Karpas-422 (cell line): ENCODE measurements at regions not wholly inside any gene's neighbourhood (a gene's known extent, or its start where the extent isn't known, plus 50 kb on each side); places are given as distances from the start of the nearest gene placed in this dataset.

Source experiments
- DNase-seq: peaks from one replicate; pipeline ENCODE4 v3.0.0-alpha.2; 2015
- H2AFZ ChIP-seq: fragments of 200-600 bp; sonication (generic); 2 replicates; pipeline ENCODE4 v1.6.1; 2014; ENCODE audit warnings: antibody characterized with exemption, low read length, mixed read lengths
- H3K27ac ChIP-seq: fragments of 200-600 bp; sonication (generic); 2 replicates; pipeline ENCODE4 v1.5.1; 2014; ENCODE audit warnings: mild to moderate bottlenecking, low read length, moderate library complexity
- H3K27me3 ChIP-seq: fragments of 200-600 bp; sonication (generic); 2 replicates; pipeline ENCODE4 v1.6.1; 2014; ENCODE audit warnings: low read length, mixed read lengths
- H3K36me3 ChIP-seq: fragments of 200-600 bp; sonication (generic); 2 replicates; pipeline ENCODE4 v1.6.1; 2014; ENCODE audit warnings: low read length, mixed read lengths; ENCODE audit not compliant: insufficient read depth
- H3K4me1 ChIP-seq: fragments of 200-600 bp; sonication (generic); 2 replicates; pipeline ENCODE4 v1.6.1; 2014; ENCODE audit warnings: mild to moderate bottlenecking, low read length, mixed read lengths
- H3K4me2 ChIP-seq: fragments of 200-600 bp; sonication (generic); 2 replicates; pipeline ENCODE4 v1.6.1; 2014; ENCODE audit warnings: low read length, low read depth, mild to moderate bottlenecking; ENCODE audit not compliant: poor library complexity, severe bottlenecking
- H3K4me3 ChIP-seq: fragments of 200-600 bp; sonication (generic); 2 replicates; pipeline ENCODE4 v1.5.1; 2014; ENCODE audit warnings: mild to moderate bottlenecking, antibody characterized with exemption, low read length, mixed read lengths
- H3K79me2 ChIP-seq: fragments of 200-600 bp; sonication (generic); 2 replicates; pipeline ENCODE4 v1.6.1; 2014; ENCODE audit warnings: mild to moderate bottlenecking, low read length, mixed read lengths
- H3K9ac ChIP-seq: fragments of 200-600 bp; sonication (generic); 2 replicates; pipeline ENCODE4 v1.6.0; 2014; ENCODE audit warnings: low read length
- H3K9me2 ChIP-seq: fragments of 200-600 bp; sonication (generic), shearing (Covaris generic); replicated peaks from 2 replicates; pipeline ENCODE4 v1.6.0; 2014; ENCODE audit warnings: mild to moderate bottlenecking, low read length, moderate library complexity; ENCODE audit not compliant: insufficient read depth
- H3K9me3 ChIP-seq: fragments of 300-700, 200-600 bp; sonication (generic); 2 replicates; pipeline ENCODE4 v1.6.1; 2014; ENCODE audit warnings: low read length, mixed read lengths
- H4K20me1 ChIP-seq: fragments of 200-600 bp; sonication (generic); 2 replicates; pipeline ENCODE4 v1.6.1; 2014; ENCODE audit warnings: mild to moderate bottlenecking, antibody characterized with exemption, low read length, low read depth; ENCODE audit not compliant: insufficient read depth

DNA sequence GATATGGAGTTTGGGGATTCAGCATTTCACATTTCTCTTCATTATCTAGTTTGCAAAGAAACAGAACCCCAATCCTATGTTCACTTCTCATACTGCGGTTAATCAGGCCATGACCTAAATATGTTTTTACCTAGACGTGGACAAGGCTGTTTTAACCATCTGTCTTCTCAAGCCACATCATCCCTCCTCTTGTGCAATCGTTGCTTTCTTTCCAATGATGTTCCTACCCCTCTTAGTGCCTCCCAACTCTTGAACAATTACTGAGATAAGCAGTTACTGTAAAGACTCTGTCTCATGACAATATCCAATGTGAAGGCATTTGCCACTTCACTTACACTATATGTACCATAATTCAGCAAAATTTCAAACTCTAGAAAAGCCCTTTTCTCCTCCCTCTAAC lies 406.2 kb downstream of the LIG4 start:
- Histone ChIP-seq H3K9me2 (no peaks in the 10 kb centered on the region), H3K4me2 (no peak overlapping the region), H2AFZ (no peak overlapping the region), H3K9ac (no peak overlapping the region), H3K4me3 (no peak overlapping the region), H3K27me3 (no peaks in the 10 kb centered on the region), H4K20me1 (no peaks in the 10 kb centered on the region), H3K27ac (no peak overlapping the region), H3K36me3 (no peaks in the 10 kb centered on the region), H3K4me1 (no peaks in the 10 kb centered on the region), H3K79me2 (no peaks in the 10 kb centered on the region), H3K9me3 (peaks cover 28% of the 10 kb centered on the region)
- DNase-seq: no peak

DNA sequence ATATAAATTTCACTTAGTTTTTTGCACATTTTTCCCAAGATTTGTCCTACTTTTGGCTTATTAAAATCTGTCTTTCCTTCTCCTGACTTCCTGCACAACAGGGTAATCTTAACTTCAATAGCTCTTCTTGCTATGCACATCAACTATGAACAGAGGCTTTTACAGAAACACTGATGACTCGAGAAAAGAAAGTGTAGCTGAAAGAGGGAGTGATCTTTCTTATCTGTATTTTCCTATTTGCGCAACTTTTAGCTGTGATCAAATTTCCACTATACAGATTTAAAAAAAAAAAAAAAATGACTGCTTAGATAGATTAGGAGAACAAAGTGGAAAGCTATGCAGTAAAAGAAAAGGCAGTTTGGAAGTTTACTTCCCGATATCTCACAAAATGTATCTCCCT lies 406.9 kb downstream of the LIG4 start:
- H3K9me3 ChIP-seq: peaks cover 29% of the 10 kb centered on the region
- H3K36me3 ChIP-seq: no peaks in the 10 kb centered on the region

GRCh38 chr13:107807306-107808073 lies 407.8 kb downstream of the LIG4 start:
- Histone ChIP-seq H3K9ac (no peak overlapping the region), H3K79me2 (no peaks in the 10 kb centered on the region), H4K20me1 (no peaks in the 10 kb centered on the region), H3K4me2 (no peak overlapping the region), H3K36me3 (no peaks in the 10 kb centered on the region), H3K4me1 (no peaks in the 10 kb centered on the region), H3K27me3 (no peaks in the 10 kb centered on the region), H3K4me3 (no peak overlapping the region), H3K9me2 (no peaks in the 10 kb centered on the region), H3K27ac (no peak overlapping the region), H2AFZ (no peak overlapping the region), H3K9me3 (peaks cover 32% of the 10 kb centered on the region)
- no peak for DNase-seq

More for the DNA sequence above, 406.9 kb downstream of the LIG4 start:
- Histone ChIP-seq H3K27ac (no peak overlapping the region), H4K20me1 (no peaks in the 10 kb centered on the region), H3K79me2 (no peaks in the 10 kb centered on the region), H3K4me3 (no peak overlapping the region), H3K27me3 (no peaks in the 10 kb centered on the region), H3K9ac (no peak overlapping the region), H3K9me2 (no peaks in the 10 kb centered on the region), H3K4me2 (no peak overlapping the region), H2AFZ (no peak overlapping the region), H3K4me1 (no peaks in the 10 kb centered on the region)
- no peak for DNase-seq

GRCh38 chr13:107806726-107807125 lies 408.6 kb downstream of the LIG4 start:
- DNase-seq: no peak
- no peaks in the 10 kb centered on the region for H3K79me2 ChIP-seq
- H3K9me2 ChIP-seq: no peaks in the 10 kb centered on the region
- no peak overlapping the region for H3K27ac ChIP-seq
- no peaks in the 10 kb centered on the region for H4K20me1 ChIP-seq
- no peaks in the 10 kb centered on the region for H3K27me3 ChIP-seq
- peaks cover 33% of the 10 kb centered on the region for H3K9me3 ChIP-seq
- H3K4me3 ChIP-seq: no peak overlapping the region
- no peaks in the 10 kb centered on the region for H3K36me3 ChIP-seq
- no peaks in the 10 kb centered on the region for H3K4me1 ChIP-seq
- H3K4me2 ChIP-seq: no peak overlapping the region
- no peak overlapping the region for H3K9ac ChIP-seq
- H2AFZ ChIP-seq: no peak overlapping the region

- Histone ChIP-seq H3K4me3 (no peak overlapping the region), H3K4me1 (no peaks in the 10 kb centered on the region), H3K9ac (no peak overlapping the region), H2AFZ (no peak overlapping the region), H3K27me3 (no peaks in the 10 kb centered on the region), H3K9me3 (peaks cover 32% of the 10 kb centered on the region), H3K36me3 (no peaks in the 10 kb centered on the region), H3K9me2 (no peaks in the 10 kb centered on the region), H3K27ac (no peak overlapping the region), H3K4me2 (no peak overlapping the region), H4K20me1 (no peaks in the 10 kb centered on the region), H3K79me2 (no peaks in the 10 kb centered on the region)
- no peak for DNase-seq
These were observed 411.4 kb downstream of the LIG4 start for GRCh38 chr13:107803822-107804495.

- Histone ChIP-seq H3K4me3 (no peak overlapping the region), H4K20me1 (no peaks in the 10 kb centered on the region), H3K4me1 (no peaks in the 10 kb centered on the region), H3K9ac (no peak overlapping the region), H3K27ac (no peak overlapping the region), H3K79me2 (no peaks in the 10 kb centered on the region), H3K4me2 (no peak overlapping the region), H3K27me3 (no peaks in the 10 kb centered on the region), H3K9me2 (no peaks in the 10 kb centered on the region), H3K9me3 (peaks cover 37% of the 10 kb centered on the region), H3K36me3 (no peaks in the 10 kb centered on the region), H2AFZ (no peak overlapping the region)
- no peak for DNase-seq
These were observed 413.7 kb downstream of the LIG4 start for GRCh38 chr13:107801621-107802020.

- Histone ChIP-seq H3K4me3 (no peak overlapping the region), H3K9ac (no peak overlapping the region), H3K9me3 (peaks cover 39% of the 10 kb centered on the region), H3K79me2 (no peaks in the 10 kb centered on the region), H3K27ac (no peak overlapping the region), H3K4me2 (no peak overlapping the region), H2AFZ (no peak overlapping the region), H4K20me1 (no peaks in the 10 kb centered on the region), H3K9me2 (no peaks in the 10 kb centered on the region), H3K27me3 (no peaks in the 10 kb centered on the region), H3K36me3 (no peaks in the 10 kb centered on the region), H3K4me1 (no peaks in the 10 kb centered on the region)
- DNase-seq: no peak
These were observed 416.3 kb downstream of the LIG4 start for GRCh38 chr13:107799001-107799400.

- Histone ChIP-seq H2AFZ (no peak overlapping the region), H3K4me1 (no peaks in the 10 kb centered on the region), H3K36me3 (no peaks in the 10 kb centered on the region), H3K4me2 (no peak overlapping the region), H3K27me3 (no peaks in the 10 kb centered on the region), H3K4me3 (no peak overlapping the region), H3K9ac (no peak overlapping the region), H3K79me2 (no peaks in the 10 kb centered on the region), H3K27ac (no peak overlapping the region), H3K9me3 (peaks cover 20% of the 10 kb centered on the region), H4K20me1 (no peaks in the 10 kb centered on the region), H3K9me2 (no peaks in the 10 kb centered on the region)
- DNase-seq: no peak
These were observed 424.9 kb downstream of the LIG4 start for GRCh38 chr13:107790397-107790796.
